Gastroesophageal sphincter (tissue), 3 donors: ENCODE measurements at regions not wholly inside any gene's neighbourhood (a gene's known extent, or its start where the extent isn't known, plus 50 kb on each side); places are given as distances from the start of the nearest gene placed in this dataset.

Source experiments
- CTCF ChIP-seq, 4 experiments: fragments of 200-600 bp in 2 of 4; fragments of 450-650 bp in 2 of 4; sonication (generic) in 1 of 4; IDR thresholded peaks; one replicate each; pipeline ENCODE4 v1.5.1; 2017 to 2019; ENCODE audit warnings: antibody characterized with exemption in 4 of 4, mild to moderate bottlenecking in 2 of 4, moderate library complexity in 2 of 4
- EP300 ChIP-seq: sonication (generic); formaldehyde crosslinking; IDR thresholded peaks from one replicate; pipeline ENCODE4 v1.6.1; 2017; ENCODE audit warnings: antibody characterized with exemption, mild to moderate bottlenecking

GRCh38 chr14:65159281-65160062 lies 57.2 kb upstream of the MAX start:
- no peak for TF ChIP-seq EP300
- TF ChIP-seq CTCF (IDR thresholded peaks at IDR 0.05), result no peak
